GM12878 (cell line): ENCODE measurements at regions not wholly inside any gene's neighbourhood (a gene's known extent, or its start where the extent isn't known, plus 50 kb on each side); places are given as distances from the start of the nearest gene placed in this dataset.
A peak's percentile ranks its signal among the peaks of the same experiment; 100 is the strongest.

Experiments used
- BACH1 ChIP-seq: fragments of 450-650 bp; IDR thresholded peaks from 2 replicates; pipeline ENCODE4 v1.6.1; 2017; ENCODE audit warnings: mild to moderate bottlenecking, borderline replicate concordance
- BCL11A ChIP-seq: IDR thresholded peaks from 2 replicates; pipeline ENCODE4 v1.6.1; 2011; ENCODE audit warnings: low read depth, low read length
- BRCA1 ChIP-seq: IDR thresholded peaks from 2 replicates; pipeline ENCODE4 v1.6.1; 2011; ENCODE audit warnings: low read depth, low read length, improper control_type of control experiment
- EP300 ChIP-seq, 2 experiments: fragments of 150-350 bp in 1 of 2; IDR thresholded peaks; 2 replicates each; pipeline ENCODE4 v1.6.1; 2011 to 2012; ENCODE audit warnings: low read depth in 2 of 2, low read length in 2 of 2, borderline replicate concordance in 1 of 2, improper control_type of control experiment in 1 of 2, inconsistent platforms in 1 of 2; ENCODE audit not compliant: control insufficient read depth in 1 of 2
- HDAC6 ChIP-seq: fragments of 200-600 bp; sonication (generic); IDR thresholded peaks from one replicate; pipeline ENCODE4 v1.8.0; 2017; ENCODE audit warnings: antibody characterized with exemption; ENCODE audit not compliant: unreplicated experiment
- IKZF2 ChIP-seq, 2 experiments: fragments of 450-650 bp; IDR thresholded peaks; 2 replicates each; pipeline ENCODE4 v1.6.1; 2017; ENCODE audit warnings: mild to moderate bottlenecking in 2 of 2, moderate library complexity in 2 of 2
- NFIC ChIP-seq: IDR thresholded peaks from 2 replicates; pipeline ENCODE4 v1.6.1; 2012; ENCODE audit warnings: low read depth, mild to moderate bottlenecking, inconsistent platforms, low read length, moderate library complexity
- NR2C1 ChIP-seq: fragments of 450-650 bp; IDR thresholded peaks from 2 replicates; pipeline ENCODE4 v1.6.1; 2017; ENCODE audit warnings: antibody characterized with exemption, mild to moderate bottlenecking, moderate library complexity
- PAX5 ChIP-seq: IDR thresholded peaks from 2 replicates; pipeline ENCODE4 v1.6.1; 2011; ENCODE audit warnings: low read depth, low read length, borderline replicate concordance
- POLR2A ChIP-seq: IDR thresholded peaks from 2 replicates; pipeline ENCODE4 v1.6.1; 2011; ENCODE audit warnings: low read depth, mild to moderate bottlenecking, low read length
- POU2F2 ChIP-seq: IDR thresholded peaks from 3 replicates; pipeline ENCODE4 v1.6.1; 2011; ENCODE audit warnings: low read depth, mild to moderate bottlenecking, low read length, borderline replicate concordance
- RFX5 ChIP-seq: IDR thresholded peaks from 2 replicates; pipeline ENCODE4 v1.6.1; 2011; ENCODE audit warnings: low read depth, low read length, improper control_type of control experiment
- SIX5 ChIP-seq: IDR thresholded peaks from 2 replicates; pipeline ENCODE4 v1.6.1; 2011; ENCODE audit warnings: mild to moderate bottlenecking, low read depth, low read length, moderate library complexity; ENCODE audit not compliant: severe bottlenecking
- SREBF1 ChIP-seq: IDR thresholded peaks from 2 replicates; pipeline ENCODE4 v1.6.1; 2012; ENCODE audit warnings: mild to moderate bottlenecking, low read length
- SREBF2 ChIP-seq: IDR thresholded peaks from 2 replicates; pipeline ENCODE4 v1.6.1; 2012; ENCODE audit warnings: mild to moderate bottlenecking, low read length
- STAT1 ChIP-seq: fragments of 450-650 bp; conservative IDR thresholded peaks from 2 replicates; pipeline ENCODE4 v1.6.1; 2014; ENCODE audit warnings: antibody characterized with exemption, mild to moderate bottlenecking
- TARDBP ChIP-seq: IDR thresholded peaks from 2 replicates; pipeline ENCODE4 v1.6.1; 2016; ENCODE audit warnings: borderline replicate concordance
- TBL1XR1 ChIP-seq: IDR thresholded peaks from 2 replicates; pipeline ENCODE4 v1.6.1; 2012; ENCODE audit warnings: low read depth, low read length, improper control_type of control experiment
- USF2 ChIP-seq: IDR thresholded peaks from 2 replicates; pipeline ENCODE4 v1.6.1; 2011; ENCODE audit warnings: low read depth, low read length, improper control_type of control experiment, borderline replicate concordance
- YY1 ChIP-seq: IDR thresholded peaks from 2 replicates; pipeline ENCODE4 v1.6.1; 2011; ENCODE audit warnings: low read depth, mild to moderate bottlenecking, low read length
- ZNF384 ChIP-seq: IDR thresholded peaks from 2 replicates; pipeline ENCODE4 v1.6.1; 2012; ENCODE audit warnings: low read depth, mild to moderate bottlenecking, low read length, improper control_type of control experiment, borderline replicate concordance
- TF ChIP-seq, protein P1 (sequence below): fragments of 450-650 bp; formaldehyde crosslinking; IDR thresholded peaks from 2 replicates; pipeline ENCODE4 v1.4.0; 2022; ENCODE audit warnings: mild to moderate bottlenecking, moderate library complexity
- TF ChIP-seq, protein P2 (sequence below): fragments of 450-650 bp; IDR thresholded peaks from 2 replicates; pipeline ENCODE4 v1.6.1; 2018; ENCODE audit warnings: borderline replicate concordance, mild to moderate bottlenecking; ENCODE audit not compliant: partially characterized antibody
- TF ChIP-seq, protein P3 (sequence below): fragments of 450-650 bp; IDR thresholded peaks from 2 replicates; pipeline ENCODE4 v1.6.1; 2016; ENCODE audit warnings: mild to moderate bottlenecking

- TF ChIP-seq, protein P1, sequence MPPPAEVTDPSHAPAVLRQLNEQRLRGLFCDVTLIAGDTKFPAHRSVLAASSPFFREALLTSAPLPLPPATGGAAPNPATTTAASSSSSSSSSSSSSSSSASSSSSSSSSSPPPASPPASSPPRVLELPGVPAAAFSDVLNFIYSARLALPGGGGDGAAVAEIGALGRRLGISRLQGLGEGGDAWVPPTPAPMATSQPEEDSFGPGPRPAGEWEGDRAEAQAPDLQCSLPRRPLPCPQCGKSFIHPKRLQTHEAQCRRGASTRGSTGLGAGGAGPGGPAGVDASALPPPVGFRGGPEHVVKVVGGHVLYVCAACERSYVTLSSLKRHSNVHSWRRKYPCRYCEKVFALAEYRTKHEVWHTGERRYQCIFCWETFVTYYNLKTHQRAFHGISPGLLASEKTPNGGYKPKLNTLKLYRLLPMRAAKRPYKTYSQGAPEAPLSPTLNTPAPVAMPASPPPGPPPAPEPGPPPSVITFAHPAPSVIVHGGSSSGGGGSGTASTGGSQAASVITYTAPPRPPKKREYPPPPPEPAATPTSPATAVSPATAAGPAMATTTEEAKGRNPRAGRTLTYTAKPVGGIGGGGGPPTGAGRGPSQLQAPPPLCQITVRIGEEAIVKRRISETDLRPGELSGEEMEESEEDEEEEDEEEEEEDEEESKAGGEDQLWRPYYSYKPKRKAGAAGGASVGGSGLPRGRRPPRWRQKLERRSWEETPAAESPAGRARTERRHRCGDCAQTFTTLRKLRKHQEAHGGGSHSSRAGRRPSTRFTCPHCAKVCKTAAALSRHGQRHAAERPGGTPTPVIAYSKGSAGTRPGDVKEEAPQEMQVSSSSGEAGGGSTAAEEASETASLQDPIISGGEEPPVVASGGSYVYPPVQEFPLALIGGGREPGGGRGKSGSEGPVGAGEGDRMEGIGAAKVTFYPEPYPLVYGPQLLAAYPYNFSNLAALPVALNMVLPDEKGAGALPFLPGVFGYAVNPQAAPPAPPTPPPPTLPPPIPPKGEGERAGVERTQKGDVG (CRISPR knock-in tag): no peak
- TF ChIP-seq ZNF384 (no peak), POU2F2 (peak; percentile 87), NR2C1 (no peak), NFIC (no peak), EP300 (IDR thresholded peaks at IDR 0.05; ENCODE audit: borderline replicate concordance in 1 of 2, control insufficient read depth in 1 of 2, low read depth in 2 of 2, low read length in 2 of 2) (peak; percentile 92 to 93), SIX5 (no peak), SREBF2 (no peak), USF2 (peak; percentile 32; the same call in 1 of the 2 replicates), TARDBP (no peak), SREBF1 (no peak), BACH1 (peak; percentile 32; the same call in 1 of the 2 replicates), PAX5 (peak; percentile 88), STAT1 (no peak), IKZF2 (IDR thresholded peaks at IDR 0.05) (peak; percentile 98 to 99), RFX5 (no peak), BCL11A (peak; percentile 80; the same call in 1 of the 2 replicates), YY1 (peak; percentile 49; the same call in 1 of the 2 replicates), POLR2A (no peak), TBL1XR1 (peak; percentile 88; the same call in 1 of the 2 replicates), BRCA1 (no peak), HDAC6 (no peak)
- TF ChIP-seq, protein P2, sequence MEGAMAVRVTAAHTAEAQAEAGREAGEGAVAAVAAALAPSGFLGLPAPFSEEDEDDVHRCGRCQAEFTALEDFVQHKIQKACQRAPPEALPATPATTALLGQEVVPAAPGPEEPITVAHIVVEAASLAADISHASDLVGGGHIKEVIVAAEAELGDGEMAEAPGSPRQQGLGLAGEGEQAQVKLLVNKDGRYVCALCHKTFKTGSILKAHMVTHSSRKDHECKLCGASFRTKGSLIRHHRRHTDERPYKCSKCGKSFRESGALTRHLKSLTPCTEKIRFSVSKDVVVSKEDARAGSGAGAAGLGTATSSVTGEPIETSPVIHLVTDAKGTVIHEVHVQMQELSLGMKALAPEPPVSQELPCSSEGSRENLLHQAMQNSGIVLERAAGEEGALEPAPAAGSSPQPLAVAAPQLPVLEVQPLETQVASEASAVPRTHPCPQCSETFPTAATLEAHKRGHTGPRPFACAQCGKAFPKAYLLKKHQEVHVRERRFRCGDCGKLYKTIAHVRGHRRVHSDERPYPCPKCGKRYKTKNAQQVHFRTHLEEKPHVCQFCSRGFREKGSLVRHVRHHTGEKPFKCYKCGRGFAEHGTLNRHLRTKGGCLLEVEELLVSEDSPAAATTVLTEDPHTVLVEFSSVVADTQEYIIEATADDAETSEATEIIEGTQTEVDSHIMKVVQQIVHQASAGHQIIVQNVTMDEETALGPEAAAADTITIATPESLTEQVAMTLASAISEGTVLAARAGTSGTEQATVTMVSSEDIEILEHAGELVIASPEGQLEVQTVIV: no peak
- TF ChIP-seq, protein P3, sequence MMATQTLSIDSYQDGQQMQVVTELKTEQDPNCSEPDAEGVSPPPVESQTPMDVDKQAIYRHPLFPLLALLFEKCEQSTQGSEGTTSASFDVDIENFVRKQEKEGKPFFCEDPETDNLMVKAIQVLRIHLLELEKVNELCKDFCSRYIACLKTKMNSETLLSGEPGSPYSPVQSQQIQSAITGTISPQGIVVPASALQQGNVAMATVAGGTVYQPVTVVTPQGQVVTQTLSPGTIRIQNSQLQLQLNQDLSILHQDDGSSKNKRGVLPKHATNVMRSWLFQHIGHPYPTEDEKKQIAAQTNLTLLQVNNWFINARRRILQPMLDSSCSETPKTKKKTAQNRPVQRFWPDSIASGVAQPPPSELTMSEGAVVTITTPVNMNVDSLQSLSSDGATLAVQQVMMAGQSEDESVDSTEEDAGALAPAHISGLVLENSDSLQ: peak; percentile 68
These were observed 113.2 kb downstream of the TOMM20 start (continued) for GRCh38 chr1:235015291-235015985.
